H1 (cell line): ENCODE measurements at regions not wholly inside any gene's neighbourhood (a gene's known extent, or its start where the extent isn't known, plus 50 kb on each side); places are given as distances from the start of the nearest gene placed in this dataset.
"Not testable (repeated sequence)": the region's sequence is repeated elsewhere in the genome, so short reads cannot be mapped to it uniquely, and the experiment has no call there.

Experiments used
- CTCF ChIA-PET: fragments of 300-600 bp; sonication (Branson Sonifier 250); formaldehyde crosslinking; loops from one replicate; lab custom pipeline; 2021; ENCODE audit not compliant: partially characterized antibody; lab: Charles Lee
- POLR2A ChIA-PET: fragments of 300-600 bp; sonication (Branson Sonifier 250); formaldehyde crosslinking; loops from one replicate; lab custom pipeline; 2021; ENCODE audit warnings: inconsistent platforms; ENCODE audit not compliant: partially characterized antibody; lab: Charles Lee
- DNase-seq, 2 experiments: peaks; one replicate each; pipeline versions ENCODE4 v3.0.0 to v3.0.0-alpha.2; 2010 to 2022; ENCODE audit warnings: low spot score in 2 of 2, low read depth in 1 of 2, mixed read lengths in 1 of 2
- FAIRE-seq: peaks from 2 replicates; lab custom pipeline; 2011; peaks lifted over from hg19 to GRCh38; lab: Jason Lieb, UNC
- H2AFZ ChIP-seq: 2 replicates; pipeline ENCODE4 v1.8.1; 2012; ENCODE audit warnings: low read length, inconsistent platforms
- H2AK5ac ChIP-seq: 2 replicates; pipeline ENCODE4 v1.6.1; 2013; ENCODE audit warnings: low read depth, low read length
- H2BK120ac ChIP-seq: replicated peaks from 2 replicates; pipeline ENCODE3; 2013; ENCODE audit warnings: low read depth, low read length, inconsistent platforms
- H2BK12ac ChIP-seq: 2 replicates; pipeline ENCODE4 v1.6.1; 2013; ENCODE audit warnings: low read depth, low read length
- H2BK15ac ChIP-seq: 2 replicates; pipeline ENCODE4 v1.6.1; 2013; ENCODE audit warnings: low read length
- H2BK20ac ChIP-seq: 2 replicates; pipeline ENCODE4 v1.6.1; 2013; ENCODE audit warnings: low read length
- H2BK5ac ChIP-seq: 2 replicates; pipeline ENCODE4 v1.6.1; 2013; ENCODE audit warnings: low read depth, low read length
- H3K14ac ChIP-seq: 2 replicates; pipeline ENCODE4 v1.6.1; 2013; ENCODE audit warnings: inconsistent platforms; ENCODE audit not compliant: insufficient read length
- H3K18ac ChIP-seq: 2 replicates; pipeline ENCODE4 v1.6.1; 2013; ENCODE audit warnings: low read length; ENCODE audit errors: extremely low read depth
- H3K23ac ChIP-seq: 2 replicates; pipeline ENCODE4 v1.6.1; 2013; ENCODE audit warnings: inconsistent platforms; ENCODE audit not compliant: insufficient read length
- H3K23me2 ChIP-seq: 2 replicates; pipeline ENCODE4 v1.6.1; 2013; ENCODE audit warnings: low read depth, low read length
- H3K27ac ChIP-seq: 2 replicates; pipeline ENCODE4 v1.6.1; 2011; ENCODE audit warnings: low read depth, low read length, inconsistent platforms
- H3K27me3 ChIP-seq, 4 experiments: replicated peaks in 1 of 4; 1 replicate in 1 of 4; 2 replicates in 3 of 4; pipeline versions ENCODE4 v1.6.1 to v1.8.1; 2011 to 2013; ENCODE audit warnings: low read length in 3 of 4, mild to moderate bottlenecking in 3 of 4, inconsistent platforms in 2 of 4, mixed read lengths in 2 of 4, moderate library complexity in 1 of 4; ENCODE audit not compliant: control insufficient read depth in 3 of 4, insufficient read depth in 3 of 4; ENCODE audit errors: extremely low read depth in 1 of 4
- H3K36me3 ChIP-seq, 4 experiments: 2 replicates each; pipeline versions ENCODE4 v1.6.1 to v1.8.1; 2011 to 2013; ENCODE audit warnings: mild to moderate bottlenecking in 4 of 4, low read length in 3 of 4, moderate library complexity in 2 of 4, control low read depth in 1 of 4, inconsistent platforms in 1 of 4; ENCODE audit not compliant: insufficient read depth in 4 of 4, control insufficient read depth in 2 of 4
- H3K4ac ChIP-seq: replicated peaks from 2 replicates; pipeline ENCODE3; 2013; ENCODE audit warnings: low read length, low read depth, mixed read lengths, inconsistent platforms; ENCODE audit not compliant: insufficient read length
- H3K4me1 ChIP-seq, 4 experiments: replicated peaks in 1 of 4; 1 replicate in 1 of 4; 2 replicates in 3 of 4; pipeline versions ENCODE4 v1.6.1 to v1.8.1; 2011 to 2013; ENCODE audit warnings: low read length in 3 of 4, inconsistent platforms in 2 of 4, mixed read lengths in 1 of 4; ENCODE audit not compliant: insufficient read depth in 4 of 4, control insufficient read depth in 3 of 4
- H3K4me2 ChIP-seq, 2 experiments: 2 replicates each; pipeline versions ENCODE4 v1.6.1 to v1.8.1; 2011 to 2013; ENCODE audit warnings: low read depth in 2 of 2, low read length in 2 of 2, control low read depth in 1 of 2, inconsistent platforms in 1 of 2, mild to moderate bottlenecking in 1 of 2; ENCODE audit not compliant: insufficient read depth in 1 of 2
- H3K4me3 ChIP-seq, 4 experiments: fragments of 200-600, 300-600 bp in 1 of 4; sonication (generic), shearing (Covaris generic), sonication (Bioruptor Twin) in 1 of 4; 2 replicates each; pipeline versions ENCODE4 v1.5.1 to v1.8.1; 2011 to 2016; ENCODE audit warnings: low read length in 4 of 4, low read depth in 3 of 4, control low read depth in 2 of 4, inconsistent platforms in 2 of 4, mild to moderate bottlenecking in 2 of 4, mixed read lengths in 1 of 4, moderate library complexity in 1 of 4; ENCODE audit not compliant: insufficient read depth in 2 of 4; ENCODE audit errors: extremely low read depth in 1 of 4
- H3K56ac ChIP-seq: replicated peaks from 2 replicates; pipeline ENCODE3; 2013; ENCODE audit warnings: low read depth, mild to moderate bottlenecking, mixed read lengths, low read length, inconsistent platforms; ENCODE audit not compliant: insufficient read length
- H3K79me1 ChIP-seq: 2 replicates; pipeline ENCODE4 v1.6.1; 2013; ENCODE audit warnings: low read depth, low read length, control low read depth
- H3K79me2 ChIP-seq, 2 experiments: 2 replicates each; pipeline versions ENCODE4 v1.6.1 to v1.8.1; 2012 to 2013; ENCODE audit warnings: low read length in 2 of 2, mild to moderate bottlenecking in 2 of 2, inconsistent platforms in 1 of 2; ENCODE audit not compliant: insufficient read depth in 2 of 2, control insufficient read depth in 1 of 2
- H3K9ac ChIP-seq, 4 experiments: replicated peaks in 1 of 4; 1 replicate in 1 of 4; 2 replicates in 3 of 4; pipeline versions ENCODE4 v1.6.1 to v1.8.1; 2011 to 2013; ENCODE audit warnings: low read depth in 3 of 4, low read length in 3 of 4, control low read depth in 2 of 4, mild to moderate bottlenecking in 2 of 4, moderate library complexity in 2 of 4, inconsistent platforms in 1 of 4; ENCODE audit errors: extremely low read depth in 1 of 4
- H3K9me3 ChIP-seq, 2 experiments: 2 replicates each; pipeline versions ENCODE4 v1.6.1 to v1.8.1; 2012 to 2013; ENCODE audit warnings: mild to moderate bottlenecking in 2 of 2, moderate library complexity in 2 of 2, control low read depth in 1 of 2, inconsistent platforms in 1 of 2, low read depth in 1 of 2, low read length in 1 of 2, mixed read lengths in 1 of 2; ENCODE audit not compliant: insufficient read depth in 2 of 2
- H4K20me1 ChIP-seq, 2 experiments: replicated peaks in 1 of 2; 2 replicates each; pipeline versions ENCODE3 to v1.8.1; 2011 to 2013; ENCODE audit warnings: inconsistent platforms in 2 of 2, low read length in 2 of 2, mild to moderate bottlenecking in 1 of 2; ENCODE audit not compliant: insufficient read depth in 2 of 2, control insufficient read depth in 1 of 2
- H4K5ac ChIP-seq: 2 replicates; pipeline ENCODE4 v1.6.1; 2013; ENCODE audit warnings: low read length, low read depth, mixed read lengths, inconsistent platforms; ENCODE audit not compliant: insufficient read length
- H4K8ac ChIP-seq: 2 replicates; pipeline ENCODE4 v1.8.0; 2013; ENCODE audit warnings: mild to moderate bottlenecking, moderate library complexity, low read length, inconsistent platforms; ENCODE audit not compliant: insufficient read depth; ENCODE audit errors: extremely low read depth
- H4K91ac ChIP-seq: replicated peaks from 2 replicates; pipeline ENCODE3; 2013; ENCODE audit warnings: low read length, mixed read lengths, inconsistent platforms; ENCODE audit not compliant: insufficient read length
- WGBS, 2 experiments: shearing (Covaris generic) in 1 of 2; methylation state at CpG; one replicate each; pipeline versions ENCODE4 v1.1.6 to v1.1.7; 2013 to 2015; ENCODE audit warnings: low lambda C conversion rate in 2 of 2, mixed read lengths in 2 of 2, inconsistent platforms in 1 of 2, low coverage in 1 of 2, missing lambda C conversion rate in 1 of 2; ENCODE audit not compliant: insufficient replicate concordance in 2 of 2, insufficient coverage in 1 of 2, insufficient read length in 1 of 2; ENCODE audit errors: extremely low coverage in 1 of 2, missing lambda C conversion rate in 1 of 2; 5-methylcytosine and 5-hydroxymethylcytosine counted together

- H2BK15ac ChIP-seq, H3K23ac ChIP-seq, FAIRE-seq, H3K18ac ChIP-seq, H3K23me2 ChIP-seq, H3K56ac ChIP-seq, H2BK120ac ChIP-seq, H2AFZ ChIP-seq, H3K9ac ChIP-seq, H3K27ac ChIP-seq, H3K9me3 ChIP-seq, H4K5ac ChIP-seq, H4K8ac ChIP-seq, H2BK12ac ChIP-seq, H3K14ac ChIP-seq, H3K36me3 ChIP-seq, H2BK20ac ChIP-seq, H2AK5ac ChIP-seq, H3K79me2 ChIP-seq, H3K4ac ChIP-seq, H2BK5ac ChIP-seq, H4K20me1 ChIP-seq, H3K79me1 ChIP-seq, H4K91ac ChIP-seq: not testable (repeated sequence)
- Histone ChIP-seq H3K4me2 (peak overlapping the region; percentile 61 to 93), H3K27me3 (peaks cover 69 to 97% (median 89%) of the 10 kb centered on the region in 4 experiments), H3K4me3 (peak overlapping the region in 2 of 4 experiments; percentile 24 to 68; a peak in 3 of 8 replicates), H3K4me1 (peaks cover 3 to 18% (median 14%) of the 10 kb centered on the region in 4 experiments)
- DNase-seq: peak in 1 of 2 experiments; percentile 59
- CTCF ChIA-PET: interaction anchor here (0.6 to 0.9 kb wide), 5 partner anchors 43 to 107 kb away, joined by 3 to 4 read pairs (median 3); no protein-coding TSS in a partner anchor
- 8% methylated on average over 9 of the region's 12 CpGs; no CpG with 5 or more reads in 1 of the 2 experiments for WGBS, 2 experiments
- POLR2A ChIA-PET: interaction anchor here (0.7 kb wide), 1 partner anchor 19 kb away, joined by 3 read pairs; no protein-coding TSS in a partner anchor
Measured at GRCh38 chr12:54125708-54126028, 63.1 kb downstream of the SMUG1 start.
